Upper lobe of right lung (tissue), 1 donor: ENCODE measurements at regions not wholly inside any gene's neighbourhood (a gene's known extent, or its start where the extent isn't known, plus 50 kb on each side); places are given as distances from the start of the nearest gene placed in this dataset.

Experiments
- ATAC-seq: fragments of 200-7000 bp; cut with Tn5 transposase; one replicate; pipeline ENCODE4 v1.9.1; 2020; ENCODE audit warnings: mild to moderate bottlenecking, moderate library complexity
- DNase-seq: peaks from one replicate; pipeline ENCODE4 v3.0.0-alpha.2; 2020
- H3K27ac ChIP-seq: fragments of 200-600 bp; one replicate; pipeline ENCODE4 v1.8.0; 2022
- H3K27me3 ChIP-seq: fragments of 200-600 bp; one replicate; pipeline ENCODE4 v1.8.0; 2022; ENCODE audit warnings: mild to moderate bottlenecking
- H3K36me3 ChIP-seq: fragments of 200-600 bp; one replicate; pipeline ENCODE4 v1.8.0; 2022
- H3K4me1 ChIP-seq: fragments of 200-600 bp; one replicate; pipeline ENCODE4 v1.8.0; 2022
- H3K4me3 ChIP-seq: fragments of 200-600 bp; one replicate; pipeline ENCODE4 v1.8.0; 2022; ENCODE audit warnings: mild to moderate bottlenecking
- H3K9me3 ChIP-seq: fragments of 200-600 bp; one replicate; pipeline ENCODE4 v1.8.0; 2022
- intact Hi-C: fragments of 100-400 bp; cut with DNase I; formaldehyde crosslinking; loops from one replicate; pipeline ENCODE4 v1.11.0; 2022
- TF ChIP-seq, protein P1 (sequence below): fragments of 200-600 bp; IDR thresholded peaks from one replicate; pipeline ENCODE4 v1.8.0; 2022; ENCODE audit warnings: antibody characterized with exemption
- donor health status: DM: no; HTN: yes; CAD: no; lungs with severe emphysema.

DNA sequence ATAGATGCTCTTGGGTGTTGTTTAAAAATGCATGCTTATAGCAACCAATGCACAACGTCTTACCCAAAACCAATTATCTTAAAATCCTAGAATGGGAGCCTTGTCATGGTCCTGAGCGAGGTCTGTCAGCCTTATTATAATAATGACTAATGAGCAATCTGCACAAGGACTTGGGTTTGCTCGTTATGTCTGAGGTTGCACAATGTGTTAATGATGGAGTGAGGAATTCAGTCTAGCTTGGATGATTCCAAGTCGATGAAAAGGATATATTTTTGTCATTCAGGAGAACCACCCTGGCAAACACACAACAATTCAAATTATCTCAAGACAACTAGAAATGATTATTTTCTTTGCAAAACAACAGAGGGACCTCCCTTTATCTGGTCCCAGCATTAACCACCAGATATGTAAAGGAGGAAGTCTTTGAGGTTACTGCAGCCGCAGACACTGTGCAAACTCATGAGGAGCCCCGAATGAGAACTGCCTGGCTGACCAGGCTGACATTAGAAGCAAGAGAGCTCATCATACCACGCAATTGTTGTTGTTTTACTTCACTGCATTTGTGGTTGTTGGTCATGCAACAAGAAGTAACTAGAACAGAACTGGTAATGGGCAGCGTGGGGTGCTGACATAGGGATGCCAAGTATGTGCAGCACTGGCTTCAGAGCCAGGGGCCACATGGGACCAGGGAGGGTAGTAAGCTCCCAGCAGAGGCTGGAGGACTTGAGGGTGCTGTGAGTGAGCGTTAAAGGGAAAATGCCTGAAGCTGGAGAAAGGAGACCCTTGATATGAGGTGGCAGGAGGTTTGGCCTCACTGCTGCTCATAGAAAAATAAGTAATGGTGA is 488.3 kb downstream of the CDH26 start:
- no peaks in the 10 kb centered on the region for H3K36me3 ChIP-seq
- no peak for ATAC-seq
- no peak overlapping the region for H3K4me3 ChIP-seq
- no peaks in the 10 kb centered on the region for H3K9me3 ChIP-seq
- no peak overlapping the region for H3K27ac ChIP-seq
- no peaks in the 10 kb centered on the region for H3K4me1 ChIP-seq
- DNase-seq, result no peak
- TF ChIP-seq, protein P1, sequence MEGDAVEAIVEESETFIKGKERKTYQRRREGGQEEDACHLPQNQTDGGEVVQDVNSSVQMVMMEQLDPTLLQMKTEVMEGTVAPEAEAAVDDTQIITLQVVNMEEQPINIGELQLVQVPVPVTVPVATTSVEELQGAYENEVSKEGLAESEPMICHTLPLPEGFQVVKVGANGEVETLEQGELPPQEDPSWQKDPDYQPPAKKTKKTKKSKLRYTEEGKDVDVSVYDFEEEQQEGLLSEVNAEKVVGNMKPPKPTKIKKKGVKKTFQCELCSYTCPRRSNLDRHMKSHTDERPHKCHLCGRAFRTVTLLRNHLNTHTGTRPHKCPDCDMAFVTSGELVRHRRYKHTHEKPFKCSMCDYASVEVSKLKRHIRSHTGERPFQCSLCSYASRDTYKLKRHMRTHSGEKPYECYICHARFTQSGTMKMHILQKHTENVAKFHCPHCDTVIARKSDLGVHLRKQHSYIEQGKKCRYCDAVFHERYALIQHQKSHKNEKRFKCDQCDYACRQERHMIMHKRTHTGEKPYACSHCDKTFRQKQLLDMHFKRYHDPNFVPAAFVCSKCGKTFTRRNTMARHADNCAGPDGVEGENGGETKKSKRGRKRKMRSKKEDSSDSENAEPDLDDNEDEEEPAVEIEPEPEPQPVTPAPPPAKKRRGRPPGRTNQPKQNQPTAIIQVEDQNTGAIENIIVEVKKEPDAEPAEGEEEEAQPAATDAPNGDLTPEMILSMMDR, result no peak
- intact Hi-C loops, result no loop called here
- H3K27me3 ChIP-seq, result no peaks in the 10 kb centered on the region

DNA sequence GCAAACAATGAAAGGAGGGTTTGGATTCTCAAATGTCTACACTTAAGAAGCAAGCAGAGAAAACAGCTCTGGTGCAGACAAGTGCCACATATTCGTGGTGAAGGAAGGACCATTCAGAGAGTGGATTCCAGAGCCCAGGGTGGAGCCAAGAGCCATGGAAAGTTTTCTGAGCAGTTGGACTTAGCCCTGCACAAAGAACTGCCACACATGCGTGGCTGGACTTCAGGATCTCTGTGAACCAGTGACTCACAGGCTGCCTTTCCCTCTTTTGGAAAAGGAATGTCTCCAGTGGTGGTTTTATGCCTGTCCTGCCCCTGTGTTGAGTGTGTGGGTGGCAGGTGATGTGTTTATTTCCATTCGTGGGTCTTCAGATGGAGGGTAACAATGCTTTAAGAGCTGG is 489.5 kb downstream of the CDH26 start:
- peak; percentile 43 for ATAC-seq
- H3K4me1 ChIP-seq, result no peaks in the 10 kb centered on the region
- H3K4me3 ChIP-seq, result no peak overlapping the region
- DNase-seq, result no peak
- H3K27ac ChIP-seq, result no peak overlapping the region
- H3K36me3 ChIP-seq, result no peaks in the 10 kb centered on the region
- intact Hi-C loops, result no loop called here
- no peaks in the 10 kb centered on the region for H3K9me3 ChIP-seq
- no peaks in the 10 kb centered on the region for H3K27me3 ChIP-seq
- TF ChIP-seq, protein P1, result no peak

DNA sequence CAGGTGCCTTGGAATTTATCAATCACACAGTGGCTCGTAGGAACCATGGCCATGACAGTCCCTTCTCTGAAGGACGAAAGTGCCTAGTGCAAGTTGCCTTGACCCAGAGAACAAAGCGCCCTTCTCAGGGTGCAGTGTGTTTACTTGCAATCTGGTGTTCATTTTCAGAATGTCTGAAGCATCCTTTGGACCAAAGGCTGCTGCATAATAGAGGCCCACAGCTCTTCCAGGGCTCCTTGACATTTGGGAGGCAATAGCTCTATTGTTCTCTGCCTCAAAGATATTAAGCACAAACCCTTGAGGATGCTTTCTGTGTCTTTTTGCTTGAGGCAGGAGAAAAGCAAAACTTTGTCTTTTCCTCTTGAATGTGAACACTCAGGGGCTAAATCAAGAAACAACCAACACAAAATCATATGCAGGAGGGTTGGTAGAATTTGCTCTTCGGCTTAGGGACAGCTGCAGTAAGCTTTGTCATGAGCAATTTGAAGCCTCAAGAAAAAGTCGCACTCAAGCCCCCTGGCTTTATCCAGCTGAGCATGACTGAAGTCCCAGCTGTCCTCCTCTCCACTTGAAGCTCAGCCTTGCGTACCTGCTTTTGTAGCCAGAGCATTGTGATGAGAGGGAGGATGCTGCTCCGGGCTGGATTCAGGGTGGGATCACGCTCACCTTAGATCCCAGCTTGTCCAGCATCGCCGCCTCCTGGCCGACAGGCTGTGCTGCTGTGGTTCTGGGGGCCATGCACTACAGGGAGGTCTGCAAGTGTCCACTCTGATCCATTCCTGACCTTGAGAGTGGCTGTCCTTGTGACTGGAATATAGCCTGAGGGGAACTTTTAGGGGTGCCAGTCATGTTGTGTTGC is 495.4 kb downstream of the CDH26 start:
- H3K27ac ChIP-seq, result no peak overlapping the region
- H3K9me3 ChIP-seq, result no peaks in the 10 kb centered on the region
- H3K4me3 ChIP-seq, result no peak overlapping the region
- no peaks in the 10 kb centered on the region for H3K27me3 ChIP-seq
- no peaks in the 10 kb centered on the region for H3K36me3 ChIP-seq
- ATAC-seq (no peak), DNase-seq (no peak)
- no peaks in the 10 kb centered on the region for H3K4me1 ChIP-seq
- TF ChIP-seq, protein P1, result no peak
- intact Hi-C loops, result no loop called here

DNA sequence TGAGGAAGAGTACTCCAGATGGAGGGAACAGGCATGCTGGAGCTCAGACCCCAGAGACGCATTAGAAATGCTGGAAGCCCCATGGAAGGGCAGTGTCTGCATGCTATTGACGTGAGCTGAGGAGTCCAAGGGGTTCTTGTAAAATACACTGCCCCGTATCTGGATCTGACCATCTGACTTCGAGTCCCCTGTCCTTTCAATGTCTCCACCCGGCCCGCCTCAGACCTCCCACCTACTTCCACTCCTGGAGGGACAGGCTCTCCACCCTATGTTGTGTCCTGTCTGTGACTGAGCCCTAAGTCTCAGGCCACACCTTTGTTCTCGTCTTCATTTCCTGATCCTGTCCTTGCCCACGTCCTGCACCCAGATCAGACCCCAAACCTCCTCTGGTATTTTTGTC is 496.3 kb downstream of the CDH26 start:
- no peak overlapping the region for H3K4me3 ChIP-seq
- H3K27ac ChIP-seq, result no peak overlapping the region
- TF ChIP-seq, protein P1, result no peak
- H3K4me1 ChIP-seq, result no peaks in the 10 kb centered on the region
- ATAC-seq (no peak), DNase-seq (no peak)
- H3K27me3 ChIP-seq, result no peaks in the 10 kb centered on the region
- no peaks in the 10 kb centered on the region for H3K9me3 ChIP-seq
- intact Hi-C loops, result no loop called here
- H3K36me3 ChIP-seq, result no peaks in the 10 kb centered on the region

DNA sequence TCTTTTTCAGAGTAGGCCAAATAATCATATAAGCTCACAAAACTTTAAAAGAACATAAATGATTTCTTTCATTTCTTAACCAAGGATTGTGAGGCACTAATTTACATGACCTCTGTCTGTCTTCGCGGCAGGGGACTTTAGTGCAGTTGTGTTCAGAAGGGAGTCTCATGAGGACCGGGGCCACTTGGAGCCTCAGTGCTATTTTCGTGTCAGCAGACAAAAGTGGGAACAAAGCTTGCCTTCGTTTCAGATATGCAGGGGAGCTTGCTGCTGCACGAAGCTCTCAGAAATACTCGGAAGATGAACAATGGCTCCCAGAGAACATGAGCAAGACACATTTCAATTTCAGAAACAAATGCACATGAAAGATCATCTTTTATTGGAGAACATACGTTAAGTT is 497.0 kb downstream of the CDH26 start:
- H3K4me1 ChIP-seq, result no peaks in the 10 kb centered on the region
- DNase-seq, result no peak
- H3K27ac ChIP-seq, result no peak overlapping the region
- intact Hi-C loops, result no loop called here
- H3K36me3 ChIP-seq, result no peaks in the 10 kb centered on the region
- TF ChIP-seq, protein P1, result no peak
- no peaks in the 10 kb centered on the region for H3K9me3 ChIP-seq
- ATAC-seq, result no peak
- H3K27me3 ChIP-seq, result no peaks in the 10 kb centered on the region
- H3K4me3 ChIP-seq, result no peak overlapping the region
